GM12865 (cell line): ENCODE measurements at regions not wholly inside any gene's neighbourhood (a gene's known extent, or its start where the extent isn't known, plus 50 kb on each side); places are given as distances from the start of the nearest gene placed in this dataset.

Experiments used
- DNase-seq: peaks from one replicate; pipeline ENCODE4 v3.0.0; 2010; ENCODE audit warnings: low read depth
- H3K4me3 ChIP-seq: 2 replicates; pipeline ENCODE4 v1.5.1; 2011; ENCODE audit warnings: mild to moderate bottlenecking, low read depth, low read length, control low read depth
- CTCF ChIP-seq: IDR thresholded peaks from 2 replicates; pipeline ENCODE4 v1.5.1; 2011; ENCODE audit warnings: low read length, control low read depth, low read depth, inconsistent platforms; ENCODE audit not compliant: insufficient read depth; ENCODE audit errors: missing control alignments

- no peak for DNase-seq
- no peak for TF ChIP-seq CTCF
- no peak overlapping the region for H3K4me3 ChIP-seq
These were observed 86.0 kb downstream of the MATN1 start for GRCh38 chr1:30637183-30637980.

DNA sequence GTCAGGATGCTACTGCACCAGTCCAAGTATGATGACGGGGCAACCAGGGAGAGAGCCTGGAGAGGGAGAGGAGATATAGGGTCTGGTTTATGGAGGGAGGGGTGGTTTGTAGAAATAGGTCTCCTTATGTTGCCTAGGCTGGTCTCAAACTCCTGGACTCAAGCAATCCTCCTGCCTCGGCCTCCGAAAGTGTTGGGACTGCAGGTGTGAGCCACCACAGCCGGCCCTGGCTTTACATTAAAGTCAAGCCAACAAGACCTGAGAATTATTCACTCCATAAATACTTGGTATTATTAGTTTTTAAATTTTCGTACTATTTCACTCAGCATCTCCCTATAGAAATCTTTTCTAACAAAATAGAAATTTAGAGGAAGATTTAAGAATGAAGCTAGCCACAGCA lies 86.8 kb downstream of the MATN1 start:
- TF ChIP-seq CTCF, result no peak
- no peak for DNase-seq
- no peak overlapping the region for H3K4me3 ChIP-seq

GRCh38 chr1:30635391-30635975 lies 87.9 kb downstream of the MATN1 start:
- no peak for TF ChIP-seq CTCF
- H3K4me3 ChIP-seq, result no peak overlapping the region

DNA sequence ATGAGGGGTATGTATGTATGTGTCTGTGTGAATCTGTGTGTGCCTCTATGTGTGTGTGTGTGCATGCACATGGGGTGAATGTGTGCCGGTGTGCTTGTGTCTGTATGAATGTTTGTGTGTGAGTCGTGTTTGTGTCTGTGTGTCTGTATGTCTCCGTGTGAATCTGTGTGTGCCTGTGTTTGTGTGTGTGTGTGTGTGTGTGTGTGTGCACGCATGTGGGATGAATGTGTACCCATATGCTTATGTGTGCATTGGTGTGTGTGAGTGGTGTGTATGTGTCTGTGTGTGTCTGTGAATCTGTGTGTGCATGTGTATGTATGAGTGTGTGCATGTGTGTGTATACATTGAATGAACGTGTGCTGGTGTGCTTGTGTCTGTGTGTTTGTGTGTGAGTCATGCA lies 88.9 kb downstream of the MATN1 start:
- no peak overlapping the region for H3K4me3 ChIP-seq
- TF ChIP-seq CTCF, result no peak
- DNase-seq, result no peak

More at GRCh38 chr1:30635391-30635975, 87.9 kb downstream of the MATN1 start:
- no peak for DNase-seq

GRCh38 chr1:30633294-30633693 lies 90.1 kb downstream of the MATN1 start:
- no peak overlapping the region for H3K4me3 ChIP-seq
- TF ChIP-seq CTCF, result no peak
- DNase-seq, result no peak

GRCh38 chr1:30632481-30632880 lies 90.9 kb downstream of the MATN1 start:
- no peak for TF ChIP-seq CTCF
- no peak for DNase-seq

More at GRCh38 chr1:30632481-30632880, 90.9 kb downstream of the MATN1 start:
- H3K4me3 ChIP-seq, result no peak overlapping the region
